ENCODE measurements at regions not wholly inside any gene's neighbourhood (a gene's known extent, or its start where the extent isn't known, plus 50 kb on each side); places are given as distances from the start of the nearest gene placed in this dataset.
"Not testable (repeated sequence)": the region's sequence is repeated elsewhere in the genome, so short reads cannot be mapped to it uniquely, and the experiment has no call there.

GRCh38 chr22:45091254-45091854 lies 72.4 kb upstream of the NUP50 start:
- dilution Hi-C loops (cut with MboI; ENCODE audit: extremely low pct_ligation_motif_present, low sequenced_read_pairs) (no loop called here), intact Hi-C loops (cut with micrococcal nuclease) (no loop called here)
- H3K4me1 ChIP-seq (ENCODE audit: control insufficient read depth, extremely low read depth, insufficient read depth, low read length) = no peaks in the 10 kb centered on the region
- no peaks in the 10 kb centered on the region for H3K27me3 ChIP-seq (ENCODE audit: control insufficient read depth in 2 of 2, insufficient read depth in 2 of 2, low read length in 2 of 2)
- CTCF ChIA-PET = no interaction called here
- no peak overlapping the region for H3K4me3 ChIP-seq (replicated peaks in 1 of 3; ENCODE audit: insufficient read depth in 1 of 3, low read depth in 1 of 3, low read length in 3 of 3)
- FAIRE-seq (no peak), DNase-seq (ENCODE audit: low read depth, low spot score) (no peak)
- H3K9ac ChIP-seq (replicated peaks; ENCODE audit: extremely low read depth, insufficient read depth, low read length) = no peak overlapping the region
- no peaks in the 10 kb centered on the region for H3K36me3 ChIP-seq (ENCODE audit: control insufficient read depth in 2 of 2, extremely low read depth in 1 of 2, insufficient read depth in 2 of 2, low read length in 2 of 2)
- H2AFZ ChIP-seq (ENCODE audit: low read depth, low read length) = no peak overlapping the region
- no peak overlapping the region for H3K4me2 ChIP-seq (ENCODE audit: insufficient read depth, low read length)
- POLR2A ChIA-PET = no interaction called here
- no peaks in the 10 kb centered on the region for H3K9me3 ChIP-seq (replicated peaks; ENCODE audit: control insufficient read depth, insufficient read depth, low read length)
- no peaks in the 10 kb centered on the region for H4K20me1 ChIP-seq (replicated peaks; ENCODE audit: control insufficient read depth, extremely low read depth, insufficient read depth, low read length)
- TF ChIP-seq FOS (IDR thresholded peaks at IDR 0.05; ENCODE audit: borderline replicate concordance, insufficient read depth, low read length) (no peak), MYC (IDR thresholded peaks at IDR 0.05; ENCODE audit: low read depth, low read length) (no peak), EZH2 (IDR thresholded peaks at IDR 0.05; ENCODE audit: borderline replicate concordance, low read depth, low read length, severe bottlenecking) (no peak), JUN (IDR thresholded peaks at IDR 0.05; ENCODE audit: borderline replicate concordance, insufficient read depth, insufficient read length, low read depth) (no peak), GATA2 (IDR thresholded peaks at IDR 0.05; ENCODE audit: insufficient read depth, insufficient read length, low read depth, low read length) (no peak), POLR2A (IDR thresholded peaks at IDR 0.05; ENCODE audit: low read depth, low read length) (no peak), MAX (IDR thresholded peaks at IDR 0.05; ENCODE audit: insufficient read depth, insufficient read length) (no peak), POLR2AphosphoS5 (IDR thresholded peaks at IDR 0.05; ENCODE audit: insufficient read depth, low read depth, low read length) (no peak), CTCF (IDR thresholded peaks at IDR 0.05; ENCODE audit: extremely low read depth in 1 of 2, insufficient read depth in 1 of 2, low read depth in 1 of 2, low read length in 2 of 2) (no peak)
- no TSS peak for BruUV-seq (replicated peaks)
- no peaks in the 10 kb centered on the region for H3K9me1 ChIP-seq (replicated peaks; ENCODE audit: control insufficient read depth, extremely low read depth, insufficient read depth, low read length)
- H3K27ac ChIP-seq (ENCODE audit: insufficient read depth, low read depth, low read length) = no peak overlapping the region
- no peaks in the 10 kb centered on the region for H3K79me2 ChIP-seq (ENCODE audit: control insufficient read depth, insufficient read depth, low read length)

GRCh38 chr22:45091875-45092274 lies 71.8 kb upstream of the NUP50 start:
- H3K79me2 ChIP-seq (ENCODE audit: control insufficient read depth, insufficient read depth, low read length); H3K4me3 ChIP-seq (replicated peaks in 1 of 3; ENCODE audit: insufficient read depth in 1 of 3, low read depth in 1 of 3, low read length in 3 of 3); BruUV-seq (replicated peaks); H3K9me1 ChIP-seq (replicated peaks; ENCODE audit: control insufficient read depth, extremely low read depth, insufficient read depth, low read length); H3K36me3 ChIP-seq (ENCODE audit: control insufficient read depth in 2 of 2, extremely low read depth in 1 of 2, insufficient read depth in 2 of 2, low read length in 2 of 2); POLR2A ChIA-PET; H2AFZ ChIP-seq (ENCODE audit: low read depth, low read length); H3K4me1 ChIP-seq (ENCODE audit: control insufficient read depth, extremely low read depth, insufficient read depth, low read length); DNase-seq (ENCODE audit: low read depth, low spot score); H3K9ac ChIP-seq (replicated peaks; ENCODE audit: extremely low read depth, insufficient read depth, low read length); dilution Hi-C loops (cut with MboI; ENCODE audit: extremely low pct_ligation_motif_present, low sequenced_read_pairs); H3K4me2 ChIP-seq (ENCODE audit: insufficient read depth, low read length); H4K20me1 ChIP-seq (replicated peaks; ENCODE audit: control insufficient read depth, extremely low read depth, insufficient read depth, low read length); intact Hi-C loops (cut with micrococcal nuclease); H3K9me3 ChIP-seq (replicated peaks; ENCODE audit: control insufficient read depth, insufficient read depth, low read length); CTCF ChIA-PET; H3K27me3 ChIP-seq (ENCODE audit: control insufficient read depth in 2 of 2, insufficient read depth in 2 of 2, low read length in 2 of 2); H3K27ac ChIP-seq (ENCODE audit: insufficient read depth, low read depth, low read length); FAIRE-seq: not testable (repeated sequence)
